ENCODE measurements at regions not wholly inside any gene's neighbourhood (a gene's known extent, or its start where the extent isn't known, plus 50 kb on each side); places are given as distances from the start of the nearest gene placed in this dataset.

GRCh38 chr2:118675531-118675930 is 171.9 kb downstream of the EN1 start:
- peaks cover 1% of the 10 kb centered on the region for H3K27me3 Mint-ChIP-seq
- no peaks in the 10 kb centered on the region for H3K9me3 Mint-ChIP-seq
- no peaks in the 10 kb centered on the region for H3K36me3 Mint-ChIP-seq (ENCODE audit: low read depth)
- no peak overlapping the region for H3K4me3 Mint-ChIP-seq
- no peaks in the 10 kb centered on the region for H3K4me1 Mint-ChIP-seq (ENCODE audit: low read depth)
- no peak overlapping the region for H3K27ac Mint-ChIP-seq
- intact Hi-C loops (cut with micrococcal nuclease): no loop called here

- no peaks in the 10 kb centered on the region for H3K4me1 Mint-ChIP-seq (ENCODE audit: low read depth)
- H3K4me3 Mint-ChIP-seq: no peak overlapping the region
- no peaks in the 10 kb centered on the region for H3K9me3 Mint-ChIP-seq
- no peaks in the 10 kb centered on the region for H3K36me3 Mint-ChIP-seq (ENCODE audit: low read depth)
- no peak overlapping the region for H3K27ac Mint-ChIP-seq
- peaks cover 1% of the 10 kb centered on the region for H3K27me3 Mint-ChIP-seq
- intact Hi-C loops (cut with micrococcal nuclease): no loop called here
Observed at GRCh38 chr2:118672571-118673158, 174.8 kb downstream of the EN1 start.

- Mint-ChIP-seq H3K27ac (no peak overlapping the region), H3K9me3 (no peaks in the 10 kb centered on the region), H3K36me3 (ENCODE audit: low read depth) (no peaks in the 10 kb centered on the region), H3K4me3 (no peak overlapping the region), H3K27me3 (peaks cover 1% of the 10 kb centered on the region), H3K4me1 (ENCODE audit: low read depth) (no peaks in the 10 kb centered on the region)
- intact Hi-C loops (cut with micrococcal nuclease): no loop called here
Observed at GRCh38 chr2:118671701-118672454, 175.6 kb downstream of the EN1 start.

GRCh38 chr2:118670838-118671237 is 176.6 kb downstream of the EN1 start:
- Mint-ChIP-seq H3K27me3 (peaks cover 1% of the 10 kb centered on the region), H3K4me1 (ENCODE audit: low read depth) (no peaks in the 10 kb centered on the region), H3K4me3 (no peak overlapping the region), H3K36me3 (ENCODE audit: low read depth) (no peaks in the 10 kb centered on the region), H3K9me3 (no peaks in the 10 kb centered on the region), H3K27ac (no peak overlapping the region)
- intact Hi-C loops (cut with micrococcal nuclease): no loop called here

- H3K27me3 Mint-ChIP-seq: peaks cover 1% of the 10 kb centered on the region
- no peak overlapping the region for H3K27ac Mint-ChIP-seq
- no peaks in the 10 kb centered on the region for H3K9me3 Mint-ChIP-seq
- intact Hi-C loops (cut with micrococcal nuclease): no loop called here
- no peaks in the 10 kb centered on the region for H3K4me1 Mint-ChIP-seq (ENCODE audit: low read depth)
- H3K4me3 Mint-ChIP-seq: no peak overlapping the region
- no peaks in the 10 kb centered on the region for H3K36me3 Mint-ChIP-seq (ENCODE audit: low read depth)
Observed at GRCh38 chr2:118670276-118670675, 177.2 kb downstream of the EN1 start.

- no peaks in the 10 kb centered on the region for H3K36me3 Mint-ChIP-seq (ENCODE audit: low read depth)
Observed at GRCh38 chr2:118669654-118670053, 177.8 kb downstream of the EN1 start.

GRCh38 chr2:118668431-118669424 is 178.7 kb downstream of the EN1 start:
- Mint-ChIP-seq H3K4me1 (ENCODE audit: low read depth) (no peaks in the 10 kb centered on the region), H3K4me3 (no peak overlapping the region), H3K36me3 (ENCODE audit: low read depth) (no peaks in the 10 kb centered on the region), H3K27me3 (no peaks in the 10 kb centered on the region), H3K9me3 (no peaks in the 10 kb centered on the region), H3K27ac (no peak overlapping the region)
- intact Hi-C loops (cut with micrococcal nuclease): no loop called here

More at GRCh38 chr2:118669654-118670053, 177.8 kb downstream of the EN1 start:
- H3K4me3 Mint-ChIP-seq: no peak overlapping the region
- no peak overlapping the region for H3K27ac Mint-ChIP-seq
- intact Hi-C loops (cut with micrococcal nuclease): no loop called here
- H3K4me1 Mint-ChIP-seq (ENCODE audit: low read depth): no peaks in the 10 kb centered on the region
- H3K9me3 Mint-ChIP-seq: no peaks in the 10 kb centered on the region
- peaks cover 1% of the 10 kb centered on the region for H3K27me3 Mint-ChIP-seq

- Mint-ChIP-seq H3K27ac (no peak overlapping the region), H3K4me3 (no peak overlapping the region), H3K36me3 (ENCODE audit: low read depth) (no peaks in the 10 kb centered on the region), H3K4me1 (ENCODE audit: low read depth) (no peaks in the 10 kb centered on the region), H3K27me3 (no peaks in the 10 kb centered on the region), H3K9me3 (no peaks in the 10 kb centered on the region)
- intact Hi-C loops (cut with micrococcal nuclease): no loop called here
Observed at GRCh38 chr2:118667964-118668363, 179.5 kb downstream of the EN1 start.

- H3K9me3 Mint-ChIP-seq: no peaks in the 10 kb centered on the region
- H3K27ac Mint-ChIP-seq: no peak overlapping the region
- H3K4me3 Mint-ChIP-seq: no peak overlapping the region
- no peaks in the 10 kb centered on the region for H3K4me1 Mint-ChIP-seq (ENCODE audit: low read depth)
- intact Hi-C loops (cut with micrococcal nuclease): no loop called here
- H3K27me3 Mint-ChIP-seq: no peaks in the 10 kb centered on the region
- H3K36me3 Mint-ChIP-seq (ENCODE audit: low read depth): no peaks in the 10 kb centered on the region
Observed at GRCh38 chr2:118667348-118667747, 180.1 kb downstream of the EN1 start.

GRCh38 chr2:118665784-118666529 is 181.5 kb downstream of the EN1 start:
- Mint-ChIP-seq H3K36me3 (ENCODE audit: low read depth) (no peaks in the 10 kb centered on the region), H3K9me3 (no peaks in the 10 kb centered on the region), H3K27ac (no peak overlapping the region), H3K4me1 (ENCODE audit: low read depth) (no peaks in the 10 kb centered on the region), H3K4me3 (no peak overlapping the region), H3K27me3 (no peaks in the 10 kb centered on the region)
- intact Hi-C loops (cut with micrococcal nuclease): no loop called here

GRCh38 chr2:118661179-118661578 is 186.3 kb downstream of the EN1 start:
- no peak overlapping the region for H3K4me3 Mint-ChIP-seq
- H3K9me3 Mint-ChIP-seq: no peaks in the 10 kb centered on the region
- H3K4me1 Mint-ChIP-seq (ENCODE audit: low read depth): no peaks in the 10 kb centered on the region
- intact Hi-C loops (cut with micrococcal nuclease): no loop called here
- no peaks in the 10 kb centered on the region for H3K36me3 Mint-ChIP-seq (ENCODE audit: low read depth)
- H3K27me3 Mint-ChIP-seq: no peaks in the 10 kb centered on the region
- no peak overlapping the region for H3K27ac Mint-ChIP-seq

GRCh38 chr2:118658596-118659198 is 188.8 kb downstream of the EN1 start:
- H3K36me3 Mint-ChIP-seq (ENCODE audit: low read depth): no peaks in the 10 kb centered on the region
- no peak overlapping the region for H3K27ac Mint-ChIP-seq
- no peaks in the 10 kb centered on the region for H3K4me1 Mint-ChIP-seq (ENCODE audit: low read depth)
- no peaks in the 10 kb centered on the region for H3K27me3 Mint-ChIP-seq
- H3K4me3 Mint-ChIP-seq: no peak overlapping the region
- intact Hi-C loops (cut with micrococcal nuclease): no loop called here
- H3K9me3 Mint-ChIP-seq: no peaks in the 10 kb centered on the region

GRCh38 chr2:118657466-118657865 is 190.0 kb downstream of the EN1 start:
- no peaks in the 10 kb centered on the region for H3K27me3 Mint-ChIP-seq
- no peak overlapping the region for H3K4me3 Mint-ChIP-seq
- H3K36me3 Mint-ChIP-seq (ENCODE audit: low read depth): no peaks in the 10 kb centered on the region
- H3K4me1 Mint-ChIP-seq (ENCODE audit: low read depth): no peaks in the 10 kb centered on the region
- H3K9me3 Mint-ChIP-seq: no peaks in the 10 kb centered on the region
- no peak overlapping the region for H3K27ac Mint-ChIP-seq
- intact Hi-C loops (cut with micrococcal nuclease): no loop called here
